Cardiac muscle cell (in vitro differentiated cells and primary cell): ENCODE measurements at regions not wholly inside any gene's neighbourhood (a gene's known extent, or its start where the extent isn't known, plus 50 kb on each side); places are given as distances from the start of the nearest gene placed in this dataset.

Experiments
- DNase-seq, 2 donors: peaks; one replicate each; pipeline versions ENCODE4 v3.0.0 to v3.0.0-alpha.2; 2010 to 2017; ENCODE audit warnings: low read depth in 1 of 2, low spot score in 1 of 2
- H3K27ac ChIP-seq: fragments of 200-600 bp; sonication (generic); 2 replicates; pipeline ENCODE4 v1.5.1; 2016
- H3K27me3 ChIP-seq: fragments of 200-600 bp; sonication (generic); 2 replicates; pipeline ENCODE4 v1.6.0; 2016; ENCODE audit warnings: control low read depth
- H3K36me3 ChIP-seq: fragments of 200-600 bp; sonication (generic); 2 replicates; pipeline ENCODE4 v1.5.1; 2016; ENCODE audit warnings: control low read depth
- H3K4me1 ChIP-seq: fragments of 200-600 bp; sonication (generic); 2 replicates; pipeline ENCODE4 v1.8.1; 2017; ENCODE audit warnings: low read depth, mild to moderate bottlenecking, mixed run types
- H3K4me3 ChIP-seq: fragments of 200-600 bp; sonication (generic); 2 replicates; pipeline ENCODE4 v1.5.1; 2016; ENCODE audit warnings: mild to moderate bottlenecking
- H3K9me3 ChIP-seq: fragments of 200-600 bp; sonication (generic); 2 replicates; pipeline ENCODE4 v1.5.1; 2017; ENCODE audit warnings: low read depth, mild to moderate bottlenecking, control low read depth
- TF ChIP-seq, protein P1 (sequence below): IDR thresholded peaks from 2 replicates; pipeline ENCODE4 v1.5.1; 2012; ENCODE audit warnings: low read depth, mild to moderate bottlenecking, low read length

DNA sequence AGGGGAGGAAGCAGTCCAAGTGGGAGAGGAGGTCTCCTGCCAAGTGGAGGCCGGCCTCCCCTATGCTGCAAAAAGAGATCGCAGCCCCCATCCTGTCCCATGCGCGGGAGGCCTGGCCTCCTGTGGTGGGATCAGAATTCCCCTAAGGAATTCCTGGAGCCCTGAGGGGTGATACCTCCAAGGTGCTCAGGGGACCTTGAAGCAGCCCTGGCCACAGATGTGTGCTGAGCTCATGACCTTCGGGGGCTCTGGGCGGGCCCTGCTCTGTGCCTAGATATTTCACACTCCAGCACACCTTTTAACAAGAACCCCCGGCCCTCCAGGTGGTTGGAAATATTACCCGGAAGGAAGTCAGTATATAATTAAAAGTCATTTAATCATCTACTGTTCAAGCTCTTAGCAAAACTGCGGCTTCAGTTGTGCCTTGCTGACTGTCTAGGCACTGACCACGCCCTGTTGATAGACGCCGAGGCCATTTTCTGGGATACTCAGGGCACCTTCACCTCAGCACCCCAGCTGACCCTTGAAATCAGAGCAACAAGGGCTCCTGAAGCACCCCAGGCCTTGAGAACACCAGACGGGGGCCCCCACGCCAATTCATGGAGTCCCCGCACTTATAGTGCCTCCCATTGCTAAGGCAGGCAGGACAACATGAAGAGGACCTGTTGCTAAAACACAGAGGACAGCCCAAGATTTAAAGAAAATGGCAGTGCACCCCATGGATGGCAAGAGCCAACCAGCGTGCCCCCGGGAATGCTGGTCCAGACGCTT, 119.1 kb downstream of the NDUFA10 start:
- Histone ChIP-seq H3K27ac (no peak overlapping the region), H3K27me3 (no peaks in the 10 kb centered on the region), H3K36me3 (no peaks in the 10 kb centered on the region), H3K4me3 (no peak overlapping the region), H3K4me1 (no peaks in the 10 kb centered on the region), H3K9me3 (no peaks in the 10 kb centered on the region)
- DNase-seq: no peak
- TF ChIP-seq, protein P1, sequence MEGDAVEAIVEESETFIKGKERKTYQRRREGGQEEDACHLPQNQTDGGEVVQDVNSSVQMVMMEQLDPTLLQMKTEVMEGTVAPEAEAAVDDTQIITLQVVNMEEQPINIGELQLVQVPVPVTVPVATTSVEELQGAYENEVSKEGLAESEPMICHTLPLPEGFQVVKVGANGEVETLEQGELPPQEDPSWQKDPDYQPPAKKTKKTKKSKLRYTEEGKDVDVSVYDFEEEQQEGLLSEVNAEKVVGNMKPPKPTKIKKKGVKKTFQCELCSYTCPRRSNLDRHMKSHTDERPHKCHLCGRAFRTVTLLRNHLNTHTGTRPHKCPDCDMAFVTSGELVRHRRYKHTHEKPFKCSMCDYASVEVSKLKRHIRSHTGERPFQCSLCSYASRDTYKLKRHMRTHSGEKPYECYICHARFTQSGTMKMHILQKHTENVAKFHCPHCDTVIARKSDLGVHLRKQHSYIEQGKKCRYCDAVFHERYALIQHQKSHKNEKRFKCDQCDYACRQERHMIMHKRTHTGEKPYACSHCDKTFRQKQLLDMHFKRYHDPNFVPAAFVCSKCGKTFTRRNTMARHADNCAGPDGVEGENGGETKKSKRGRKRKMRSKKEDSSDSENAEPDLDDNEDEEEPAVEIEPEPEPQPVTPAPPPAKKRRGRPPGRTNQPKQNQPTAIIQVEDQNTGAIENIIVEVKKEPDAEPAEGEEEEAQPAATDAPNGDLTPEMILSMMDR: no peak

DNA sequence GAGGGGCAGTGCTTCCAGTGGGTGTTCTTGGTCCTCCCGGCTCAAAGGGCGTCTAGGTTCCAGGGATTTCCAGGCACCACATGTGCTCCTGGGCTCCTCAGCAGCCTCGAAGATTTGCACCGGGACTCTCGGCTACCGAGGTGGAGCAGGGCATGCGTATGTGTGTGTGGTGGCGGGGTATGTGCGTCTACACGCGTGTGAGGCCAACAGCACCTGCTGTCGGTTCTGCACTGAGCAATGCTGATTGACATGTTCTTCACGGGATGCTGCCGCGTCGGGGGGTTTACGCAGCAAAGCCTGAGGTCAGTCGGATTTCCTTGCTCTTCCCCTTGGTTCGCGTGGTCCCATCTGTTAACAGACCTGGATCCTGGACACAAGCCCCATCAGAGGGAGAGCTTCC, 119.8 kb downstream of the NDUFA10 start:
- TF ChIP-seq, protein P1: no peak
- no peaks in the 10 kb centered on the region for H3K27me3 ChIP-seq
- no peaks in the 10 kb centered on the region for H3K9me3 ChIP-seq
- no peaks in the 10 kb centered on the region for H3K36me3 ChIP-seq
- no peak overlapping the region for H3K4me3 ChIP-seq
- no peak overlapping the region for H3K27ac ChIP-seq
- no peaks in the 10 kb centered on the region for H3K4me1 ChIP-seq
- DNase-seq: no peak

DNA sequence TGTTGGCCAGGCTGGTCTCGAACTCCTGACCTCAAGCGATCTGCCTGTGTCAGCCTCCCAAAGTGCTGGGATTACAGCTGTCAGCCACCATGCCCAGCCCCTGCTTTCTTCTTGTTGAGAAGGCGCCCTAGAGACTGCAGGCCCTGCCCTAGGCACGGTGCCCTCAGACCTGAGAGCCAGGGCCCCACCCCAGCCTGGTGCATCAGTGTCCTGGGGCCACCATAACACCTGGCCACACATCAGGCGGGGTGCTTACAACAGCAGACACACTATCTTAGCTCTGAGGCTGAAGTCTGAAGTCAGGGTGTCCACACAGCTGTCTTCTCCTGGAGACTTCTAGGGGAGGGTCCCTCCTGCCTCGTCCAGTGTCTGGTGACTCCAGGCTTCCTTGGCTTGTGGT, 120.6 kb downstream of the NDUFA10 start:
- DNase-seq: no peak
- Histone ChIP-seq H3K27ac (no peak overlapping the region), H3K4me1 (no peaks in the 10 kb centered on the region), H3K4me3 (no peak overlapping the region), H3K9me3 (no peaks in the 10 kb centered on the region), H3K27me3 (no peaks in the 10 kb centered on the region), H3K36me3 (no peaks in the 10 kb centered on the region)
- TF ChIP-seq, protein P1: no peak

DNA sequence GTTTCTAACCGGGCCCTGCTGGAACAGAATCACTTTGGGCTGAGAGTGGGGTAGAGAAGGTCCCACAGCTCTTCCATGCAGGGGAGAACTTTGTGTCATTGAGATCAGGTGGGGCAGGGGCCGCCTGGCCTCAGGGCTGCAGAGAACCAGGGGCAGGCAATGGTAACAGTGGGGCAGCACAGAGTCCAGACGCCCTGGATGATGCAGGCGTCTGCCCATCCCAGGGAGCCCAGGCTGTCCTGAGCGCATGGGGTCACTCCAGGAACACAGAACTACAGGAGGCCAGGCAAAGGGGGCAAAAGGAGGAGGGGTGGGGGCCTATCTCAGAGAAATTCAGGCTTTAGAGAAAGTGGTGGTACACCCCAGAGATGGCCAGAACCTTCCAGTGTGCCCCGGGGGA, 121.3 kb downstream of the NDUFA10 start:
- H3K4me1 ChIP-seq: no peaks in the 10 kb centered on the region
- no peaks in the 10 kb centered on the region for H3K36me3 ChIP-seq
- no peaks in the 10 kb centered on the region for H3K27me3 ChIP-seq
- no peak overlapping the region for H3K4me3 ChIP-seq
- DNase-seq: no peak
- H3K9me3 ChIP-seq: no peaks in the 10 kb centered on the region
- TF ChIP-seq, protein P1: no peak
- no peak overlapping the region for H3K27ac ChIP-seq

DNA sequence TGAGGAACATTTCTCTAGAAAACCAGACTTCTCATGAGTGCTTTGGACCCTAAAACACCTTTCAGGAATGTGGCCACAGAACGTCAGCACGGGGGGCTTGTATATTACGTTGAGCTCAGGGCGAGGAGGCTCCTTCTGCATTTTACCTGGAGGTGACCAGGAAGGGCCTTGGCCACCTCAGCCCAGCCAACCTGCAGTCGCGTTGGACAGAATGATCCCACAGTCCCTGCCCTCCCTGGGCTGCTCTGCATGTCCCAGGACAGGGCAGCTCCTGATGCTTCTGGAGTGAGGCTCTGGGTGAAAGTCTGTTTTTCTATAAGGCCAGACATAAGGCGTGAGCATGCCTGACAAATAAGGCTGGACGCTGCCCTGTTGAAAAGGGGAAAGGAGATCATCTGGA, 121.9 kb downstream of the NDUFA10 start:
- DNase-seq: no peak

More for the DNA sequence above, 121.9 kb downstream of the NDUFA10 start:
- TF ChIP-seq, protein P1: no peak
- Histone ChIP-seq H3K9me3 (no peaks in the 10 kb centered on the region), H3K4me3 (no peak overlapping the region), H3K4me1 (no peaks in the 10 kb centered on the region), H3K27me3 (no peaks in the 10 kb centered on the region), H3K27ac (no peak overlapping the region), H3K36me3 (no peaks in the 10 kb centered on the region)
